ENCODE measurements at regions not wholly inside any gene's neighbourhood (a gene's known extent, or its start where the extent isn't known, plus 50 kb on each side); places are given as distances from the start of the nearest gene placed in this dataset.

- TF ChIP-seq CTCF (IDR thresholded peaks at IDR 0.05; ENCODE audit: insufficient read depth, low read length, poor library complexity, severe bottlenecking): no peak
- TF ChIP-seq EZH2phosphoT487 (conservative IDR thresholded peaks at IDR 0.05; ENCODE audit: low read length): no peak
Observed at GRCh38 chr3:5057272-5057671, 64.8 kb upstream of the ARL8B start.

Measured in SU-DHL-6 (cell line).